Right atrium auricular region (tissue), 2 donors: ENCODE measurements at regions not wholly inside any gene's neighbourhood (a gene's known extent, or its start where the extent isn't known, plus 50 kb on each side); places are given as distances from the start of the nearest gene placed in this dataset.

Experiments used
- DNase-seq: peaks from one replicate; pipeline ENCODE4 v3.0.0-alpha.2; 2019; ENCODE audit warnings: low spot score
- H3K27ac ChIP-seq, 2 donors: fragments of 200-600 bp; sonication (generic); 1 replicate in 1 of 2; 2 replicates in 1 of 2; pipeline ENCODE4 v1.5.1; 2016 to 2019
- H3K27me3 ChIP-seq, 2 donors: fragments of 200-600 bp; sonication (generic); one replicate each; pipeline versions ENCODE4 v1.5.1 to v1.6.0; 2017 to 2019
- H3K36me3 ChIP-seq: fragments of 200-600 bp; sonication (generic); one replicate; pipeline ENCODE4 v1.5.1; 2016
- H3K4me1 ChIP-seq, 2 donors: fragments of 200-600 bp; sonication (generic); one replicate each; pipeline versions ENCODE4 v1.5.1 to v1.6.0; 2017 to 2019
- H3K4me3 ChIP-seq, 2 donors: fragments of 200-600 bp; sonication (generic); 1 replicate in 1 of 2; 2 replicates in 1 of 2; pipeline ENCODE4 v1.5.1; 2017 to 2019; ENCODE audit warnings: mild to moderate bottlenecking in 1 of 2, moderate library complexity in 1 of 2
- H3K9me3 ChIP-seq, 2 donors: fragments of 200-600 bp; sonication (generic); one replicate each; pipeline ENCODE4 v1.5.1; 2019
- TF ChIP-seq, protein P1 (sequence below), 2 donors: fragments of 200-600 bp; sonication (generic); IDR thresholded peaks; one replicate each; pipeline ENCODE4 v1.5.1; 2019; ENCODE audit warnings: antibody characterized with exemption in 2 of 2

DNA sequence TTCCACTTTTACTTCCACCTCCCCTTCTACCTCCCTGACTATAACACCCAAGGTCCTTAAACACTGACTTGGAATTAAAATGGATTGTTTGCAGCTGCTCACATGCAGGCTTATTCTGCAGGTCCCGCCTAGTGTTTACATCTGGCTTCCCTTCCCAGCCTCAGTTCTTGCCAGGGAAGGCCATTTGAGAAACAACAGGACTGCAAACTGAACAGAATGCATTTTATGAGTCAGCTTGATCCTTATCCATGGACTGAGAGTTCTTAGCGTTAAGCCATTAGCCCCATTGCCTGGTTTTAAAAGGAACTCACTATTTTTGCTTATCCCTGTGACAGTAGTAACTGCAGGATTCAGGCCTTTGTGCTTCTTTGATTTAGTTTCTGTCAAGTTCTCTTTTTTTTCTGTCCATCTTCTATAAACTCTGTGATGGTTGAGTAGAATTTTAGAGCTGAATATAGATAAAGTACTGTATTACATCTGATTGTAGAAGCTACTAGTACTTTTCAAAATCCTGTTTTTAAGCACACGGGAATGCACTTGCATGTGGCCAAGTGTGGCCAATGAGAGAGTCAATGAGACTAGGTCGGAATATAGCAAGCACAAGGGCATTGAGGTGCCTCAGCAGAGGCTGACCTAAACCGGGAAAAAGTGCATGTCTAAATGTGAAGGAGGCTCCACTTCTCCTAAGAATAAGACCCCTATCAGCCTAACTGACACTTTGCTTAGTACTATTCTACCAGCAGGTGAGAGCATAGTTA is 106.4 kb downstream of the TUSC7 start:
- DNase-seq = no peak
- no peaks in the 10 kb centered on the region for H3K9me3 ChIP-seq
- H3K36me3 ChIP-seq = no peaks in the 10 kb centered on the region
- H3K4me1 ChIP-seq = no peaks in the 10 kb centered on the region
- H3K4me3 ChIP-seq = no peak overlapping the region
- TF ChIP-seq, protein P1, sequence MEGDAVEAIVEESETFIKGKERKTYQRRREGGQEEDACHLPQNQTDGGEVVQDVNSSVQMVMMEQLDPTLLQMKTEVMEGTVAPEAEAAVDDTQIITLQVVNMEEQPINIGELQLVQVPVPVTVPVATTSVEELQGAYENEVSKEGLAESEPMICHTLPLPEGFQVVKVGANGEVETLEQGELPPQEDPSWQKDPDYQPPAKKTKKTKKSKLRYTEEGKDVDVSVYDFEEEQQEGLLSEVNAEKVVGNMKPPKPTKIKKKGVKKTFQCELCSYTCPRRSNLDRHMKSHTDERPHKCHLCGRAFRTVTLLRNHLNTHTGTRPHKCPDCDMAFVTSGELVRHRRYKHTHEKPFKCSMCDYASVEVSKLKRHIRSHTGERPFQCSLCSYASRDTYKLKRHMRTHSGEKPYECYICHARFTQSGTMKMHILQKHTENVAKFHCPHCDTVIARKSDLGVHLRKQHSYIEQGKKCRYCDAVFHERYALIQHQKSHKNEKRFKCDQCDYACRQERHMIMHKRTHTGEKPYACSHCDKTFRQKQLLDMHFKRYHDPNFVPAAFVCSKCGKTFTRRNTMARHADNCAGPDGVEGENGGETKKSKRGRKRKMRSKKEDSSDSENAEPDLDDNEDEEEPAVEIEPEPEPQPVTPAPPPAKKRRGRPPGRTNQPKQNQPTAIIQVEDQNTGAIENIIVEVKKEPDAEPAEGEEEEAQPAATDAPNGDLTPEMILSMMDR (IDR thresholded peaks at IDR 0.05) = no peak
- no peak overlapping the region for H3K27ac ChIP-seq
- H3K27me3 ChIP-seq = no peaks in the 10 kb centered on the region

DNA sequence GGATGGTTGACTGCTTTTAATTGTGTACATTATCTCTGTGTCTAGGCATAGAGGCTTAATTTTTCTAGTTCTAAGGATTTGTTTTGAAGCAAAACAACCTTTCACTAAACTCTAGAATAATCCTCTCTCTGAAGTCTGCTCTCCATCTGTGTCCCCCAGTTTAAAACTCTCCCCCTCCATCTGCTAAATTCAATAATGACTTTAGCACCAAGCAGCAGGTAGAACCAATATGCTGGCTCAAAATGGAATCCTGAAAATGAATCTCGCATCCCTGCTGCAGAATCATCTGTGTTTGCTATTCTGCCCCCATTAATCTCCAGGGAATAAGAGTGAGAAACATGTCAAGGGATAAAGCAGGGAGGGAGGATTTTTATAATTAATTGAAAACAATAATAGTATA is 111.8 kb downstream of the TUSC7 start:
- no peak overlapping the region for H3K4me3 ChIP-seq
- no peaks in the 10 kb centered on the region for H3K4me1 ChIP-seq
- no peaks in the 10 kb centered on the region for H3K9me3 ChIP-seq
- H3K27ac ChIP-seq = no peak overlapping the region
- TF ChIP-seq, protein P1 (IDR thresholded peaks at IDR 0.05) = no peak
- H3K27me3 ChIP-seq = no peaks in the 10 kb centered on the region
- no peaks in the 10 kb centered on the region for H3K36me3 ChIP-seq
- no peak for DNase-seq

DNA sequence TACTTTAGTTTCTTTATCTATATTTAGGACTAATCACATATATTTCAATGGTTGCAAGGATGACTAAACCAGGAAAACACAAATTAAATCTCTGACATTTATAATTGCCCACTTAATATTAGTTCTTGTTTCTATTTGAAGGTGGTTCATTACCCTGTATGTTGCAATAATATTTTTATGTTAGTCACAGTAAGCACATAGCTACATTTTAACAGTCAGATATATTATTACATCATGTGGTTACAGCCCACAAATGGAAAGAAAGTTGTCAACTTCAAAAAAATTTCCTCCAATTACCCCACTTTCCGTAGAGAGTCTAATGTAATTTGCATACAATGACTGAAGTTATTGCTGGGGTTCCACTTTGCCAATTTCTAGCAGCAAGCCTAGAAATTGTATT is 114.6 kb downstream of the TUSC7 start:
- Histone ChIP-seq H3K9me3 (no peaks in the 10 kb centered on the region), H3K4me1 (no peaks in the 10 kb centered on the region), H3K27ac (no peak overlapping the region), H3K4me3 (no peak overlapping the region), H3K36me3 (no peaks in the 10 kb centered on the region), H3K27me3 (no peaks in the 10 kb centered on the region)
- no peak for DNase-seq
- TF ChIP-seq, protein P1 (IDR thresholded peaks at IDR 0.05) = no peak

DNA sequence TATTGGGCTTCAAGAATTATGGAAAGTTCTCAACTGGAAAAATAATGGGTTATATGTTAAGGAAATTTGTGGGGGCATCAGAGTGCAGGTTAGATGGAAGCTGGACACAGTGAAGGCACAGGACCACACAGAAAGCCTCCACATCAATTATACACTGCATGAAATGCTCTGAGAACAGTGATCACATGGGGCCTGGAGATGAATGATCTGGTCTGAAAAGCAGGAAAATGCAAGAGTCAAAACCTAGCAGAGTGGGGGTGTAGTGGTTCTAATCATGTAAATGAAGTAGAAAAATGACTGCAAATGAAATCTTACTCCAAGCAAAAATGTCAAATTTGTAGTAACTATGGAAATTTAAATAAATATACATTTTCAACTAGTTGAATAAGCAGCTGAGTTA is 123.6 kb downstream of the TUSC7 start:
- no peak overlapping the region for H3K4me3 ChIP-seq
- no peaks in the 10 kb centered on the region for H3K27me3 ChIP-seq
- no peaks in the 10 kb centered on the region for H3K4me1 ChIP-seq
- TF ChIP-seq, protein P1 (IDR thresholded peaks at IDR 0.05) = no peak
- H3K27ac ChIP-seq = no peak overlapping the region
- H3K36me3 ChIP-seq = no peaks in the 10 kb centered on the region
- H3K9me3 ChIP-seq = no peaks in the 10 kb centered on the region
- DNase-seq = no peak

DNA sequence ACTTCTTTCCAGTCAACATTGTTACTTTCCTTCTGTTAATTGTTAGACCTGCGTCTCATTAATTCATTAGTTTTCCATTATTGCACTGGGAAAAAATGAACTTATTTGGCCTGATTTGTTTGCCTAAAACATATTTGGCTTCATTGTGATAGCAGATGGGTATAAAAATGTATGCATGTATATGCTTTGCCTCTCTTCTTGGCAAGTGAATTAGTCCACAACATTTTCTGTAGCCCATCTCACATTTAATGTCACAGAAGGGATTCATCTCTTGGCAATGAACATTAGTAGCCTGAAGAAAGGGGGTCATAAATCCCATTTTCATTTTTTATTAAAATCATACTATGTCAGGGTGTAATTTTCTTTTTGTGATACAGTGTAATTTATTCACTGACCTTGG is 125.2 kb downstream of the TUSC7 start:
- no peaks in the 10 kb centered on the region for H3K36me3 ChIP-seq
- H3K27me3 ChIP-seq = no peaks in the 10 kb centered on the region
- no peak overlapping the region for H3K27ac ChIP-seq
- no peak for DNase-seq
- TF ChIP-seq, protein P1 (IDR thresholded peaks at IDR 0.05) = no peak
- no peak overlapping the region for H3K4me3 ChIP-seq
- H3K9me3 ChIP-seq = no peaks in the 10 kb centered on the region
- H3K4me1 ChIP-seq = no peaks in the 10 kb centered on the region

DNA sequence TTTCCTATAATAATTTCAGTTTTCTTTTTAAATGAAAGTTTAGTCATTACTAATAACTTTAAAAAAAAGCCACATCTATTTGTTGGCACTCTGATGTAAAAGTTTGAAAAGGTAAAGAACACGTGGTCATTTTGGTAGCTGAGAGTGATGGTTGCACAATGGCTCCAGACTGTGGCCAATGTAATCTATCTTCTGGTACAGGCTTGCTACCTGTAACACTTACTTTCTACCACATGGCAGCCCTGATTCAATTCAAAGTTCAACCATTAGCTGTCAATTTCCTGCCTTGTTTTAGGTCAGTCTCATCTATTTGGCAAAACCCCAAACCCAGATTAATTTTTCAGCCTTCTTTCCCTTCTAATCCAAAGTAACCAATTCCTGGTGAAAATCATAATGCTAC is 126.1 kb downstream of the TUSC7 start:
- H3K9me3 ChIP-seq = no peaks in the 10 kb centered on the region
- no peak overlapping the region for H3K27ac ChIP-seq
- TF ChIP-seq, protein P1 (IDR thresholded peaks at IDR 0.05) = no peak
- DNase-seq = no peak
- H3K36me3 ChIP-seq = no peaks in the 10 kb centered on the region
- H3K4me3 ChIP-seq = no peak overlapping the region
- no peaks in the 10 kb centered on the region for H3K4me1 ChIP-seq
- no peaks in the 10 kb centered on the region for H3K27me3 ChIP-seq
